ENCODE measurements at regions not wholly inside any gene's neighbourhood (a gene's known extent, or its start where the extent isn't known, plus 50 kb on each side); places are given as distances from the start of the nearest gene placed in this dataset.

- no peak for ATAC-seq
- POLR2A ChIA-PET, result no interaction called here
Observed at GRCh38 chr7:156067156-156067555, 254.9 kb upstream of the SHH start.

GRCh38 chr7:156065400-156065799 lies 253.1 kb upstream of the SHH start:
- H3K27ac Mint-ChIP-seq, result no peak overlapping the region
- H3K4me3 Mint-ChIP-seq, result no peak overlapping the region
- intact Hi-C loops (cut with DNase I, micrococcal nuclease), result no loop called here
- CTCF ChIA-PET, result no interaction called here
- no peaks in the 10 kb centered on the region for H3K36me3 Mint-ChIP-seq (ENCODE audit: low read depth)
- H3K27me3 Mint-ChIP-seq, result peaks cover 2% of the 10 kb centered on the region
- no peak for DNase-seq
- ATAC-seq, result no peak
- peaks cover 3% of the 10 kb centered on the region for H3K4me1 Mint-ChIP-seq
- POLR2A ChIA-PET, result interaction anchor here (0.6 kb wide), 1 partner anchor 7 kb away, joined by 4 read pairs; no protein-coding TSS in a partner anchor
- H3K9me3 Mint-ChIP-seq (ENCODE audit: low read depth), result peaks cover 6% of the 10 kb centered on the region

More at GRCh38 chr7:156067156-156067555, 254.9 kb upstream of the SHH start:
- H3K36me3 Mint-ChIP-seq (ENCODE audit: low read depth), result no peaks in the 10 kb centered on the region
- CTCF ChIA-PET, result no interaction called here
- intact Hi-C loops (cut with DNase I, micrococcal nuclease), result no loop called here
- H3K27me3 Mint-ChIP-seq, result peaks cover 2% of the 10 kb centered on the region
- H3K9me3 Mint-ChIP-seq (ENCODE audit: low read depth), result no peaks in the 10 kb centered on the region
- peaks cover 3% of the 10 kb centered on the region for H3K4me1 Mint-ChIP-seq
- no peak overlapping the region for H3K4me3 Mint-ChIP-seq
- DNase-seq, result no peak
- H3K27ac Mint-ChIP-seq, result no peak overlapping the region

- ChIA-PET CTCF (no interaction called here), POLR2A (interaction anchor here (0.6 kb wide), 1 partner anchor 8 kb away, joined by 4 read pairs; no protein-coding TSS in a partner anchor)
- Mint-ChIP-seq H3K4me3 (no peak overlapping the region), H3K27ac (no peak overlapping the region), H3K4me1 (peaks cover 3% of the 10 kb centered on the region), H3K9me3 (ENCODE audit: low read depth) (peaks cover 6% of the 10 kb centered on the region), H3K36me3 (ENCODE audit: low read depth) (no peaks in the 10 kb centered on the region), H3K27me3 (peaks cover 2% of the 10 kb centered on the region)
- ATAC-seq, result no peak
- intact Hi-C loops (cut with DNase I, micrococcal nuclease), result no loop called here
- DNase-seq, result no peak
Observed at GRCh38 chr7:156064971-156065386, 252.7 kb upstream of the SHH start.

- ATAC-seq (no peak), DNase-seq (no peak)
- Mint-ChIP-seq H3K27me3 (peaks cover 2% of the 10 kb centered on the region), H3K36me3 (ENCODE audit: low read depth) (no peaks in the 10 kb centered on the region), H3K9me3 (ENCODE audit: low read depth) (peaks cover 6% of the 10 kb centered on the region), H3K27ac (no peak overlapping the region), H3K4me1 (peaks cover 3% of the 10 kb centered on the region), H3K4me3 (no peak overlapping the region)
- intact Hi-C loops (cut with DNase I, micrococcal nuclease), result no loop called here
- ChIA-PET POLR2A (no interaction called here), CTCF (no interaction called here)
Observed at GRCh38 chr7:156063241-156063810, 251.1 kb upstream of the SHH start.

GRCh38 chr7:156062286-156062685 lies 250.0 kb upstream of the SHH start:
- Mint-ChIP-seq H3K4me1 (peaks cover 3% of the 10 kb centered on the region), H3K4me3 (no peak overlapping the region), H3K27me3 (peaks cover 2% of the 10 kb centered on the region), H3K9me3 (ENCODE audit: low read depth) (peaks cover 6% of the 10 kb centered on the region), H3K27ac (no peak overlapping the region), H3K36me3 (ENCODE audit: low read depth) (no peaks in the 10 kb centered on the region)
- CTCF ChIA-PET, result no interaction called here
- intact Hi-C loops (cut with DNase I, micrococcal nuclease), result no loop called here
- ATAC-seq, result no peak
- no peak for DNase-seq
- POLR2A ChIA-PET, result no interaction called here

GRCh38 chr7:156061689-156062255 lies 249.5 kb upstream of the SHH start:
- no peak overlapping the region for H3K27ac Mint-ChIP-seq
- H3K27me3 Mint-ChIP-seq, result peaks cover 1% of the 10 kb centered on the region
- intact Hi-C loops (cut with DNase I, micrococcal nuclease), result no loop called here
- no peaks in the 10 kb centered on the region for H3K36me3 Mint-ChIP-seq (ENCODE audit: low read depth)
- POLR2A ChIA-PET, result no interaction called here
- peaks cover 6% of the 10 kb centered on the region for H3K9me3 Mint-ChIP-seq (ENCODE audit: low read depth)
- ATAC-seq (no peak), DNase-seq (no peak)
- H3K4me3 Mint-ChIP-seq, result no peak overlapping the region
- H3K4me1 Mint-ChIP-seq, result peaks cover 3% of the 10 kb centered on the region
- CTCF ChIA-PET, result no interaction called here

GRCh38 chr7:156060925-156061324 lies 248.7 kb upstream of the SHH start:
- POLR2A ChIA-PET, result no interaction called here
- DNase-seq (no peak), ATAC-seq (no peak)
- intact Hi-C loops (cut with DNase I, micrococcal nuclease), result no loop called here
- Mint-ChIP-seq H3K4me1 (peaks cover 3% of the 10 kb centered on the region), H3K27me3 (no peaks in the 10 kb centered on the region), H3K27ac (no peak overlapping the region), H3K36me3 (ENCODE audit: low read depth) (no peaks in the 10 kb centered on the region), H3K9me3 (ENCODE audit: low read depth) (peaks cover 6% of the 10 kb centered on the region), H3K4me3 (no peak overlapping the region)
- CTCF ChIA-PET, result no interaction called here

- Mint-ChIP-seq H3K4me1 (no peaks in the 10 kb centered on the region), H3K4me3 (no peak overlapping the region), H3K27ac (no peak overlapping the region), H3K9me3 (ENCODE audit: low read depth) (peaks cover 6% of the 10 kb centered on the region), H3K36me3 (ENCODE audit: low read depth) (no peaks in the 10 kb centered on the region), H3K27me3 (no peaks in the 10 kb centered on the region)
- ChIA-PET CTCF (interaction anchor here (0.6 kb wide), 1 partner anchor 235 kb away, joined by 4 read pairs; no protein-coding TSS in a partner anchor), POLR2A (no interaction called here)
- ATAC-seq (no peak), DNase-seq (no peak)
- intact Hi-C loops (cut with DNase I, micrococcal nuclease), result no loop called here
Observed at GRCh38 chr7:156059369-156059768, 247.1 kb upstream of the SHH start.

- Mint-ChIP-seq H3K4me3 (no peak overlapping the region), H3K4me1 (no peaks in the 10 kb centered on the region), H3K36me3 (ENCODE audit: low read depth) (no peaks in the 10 kb centered on the region), H3K27ac (no peak overlapping the region), H3K9me3 (ENCODE audit: low read depth) (peaks cover 6% of the 10 kb centered on the region), H3K27me3 (no peaks in the 10 kb centered on the region)
- POLR2A ChIA-PET, result interaction anchor here (0.7 kb wide), 1 partner anchor 268 kb away, joined by 7 read pairs; no protein-coding TSS in a partner anchor
- ATAC-seq, result no peak
- CTCF ChIA-PET, result no interaction called here
- DNase-seq, result no peak
- intact Hi-C loops (cut with DNase I, micrococcal nuclease), result no loop called here
Observed at GRCh38 chr7:156058248-156058647, 246.0 kb upstream of the SHH start.

- intact Hi-C loops (cut with DNase I, micrococcal nuclease), result no loop called here
- Mint-ChIP-seq H3K4me3 (no peak overlapping the region), H3K27ac (no peak overlapping the region), H3K4me1 (no peaks in the 10 kb centered on the region), H3K36me3 (ENCODE audit: low read depth) (no peaks in the 10 kb centered on the region), H3K27me3 (no peaks in the 10 kb centered on the region), H3K9me3 (ENCODE audit: low read depth) (peaks cover 6% of the 10 kb centered on the region)
- ATAC-seq, result no peak
- ChIA-PET CTCF (no interaction called here), POLR2A (no interaction called here)
- no peak for DNase-seq
Observed at GRCh38 chr7:156056534-156056933, 244.3 kb upstream of the SHH start.

- no peaks in the 10 kb centered on the region for H3K9me3 Mint-ChIP-seq (ENCODE audit: low read depth)
- H3K4me1 Mint-ChIP-seq, result no peaks in the 10 kb centered on the region
- H3K36me3 Mint-ChIP-seq (ENCODE audit: low read depth), result no peaks in the 10 kb centered on the region
- DNase-seq (no peak), ATAC-seq (no peak)
- ChIA-PET CTCF (no interaction called here), POLR2A (no interaction called here)
- no peaks in the 10 kb centered on the region for H3K27me3 Mint-ChIP-seq
- H3K4me3 Mint-ChIP-seq, result no peak overlapping the region
- intact Hi-C loops (cut with DNase I, micrococcal nuclease), result no loop called here
- no peak overlapping the region for H3K27ac Mint-ChIP-seq
Observed at GRCh38 chr7:156055206-156055822, 243.1 kb upstream of the SHH start.

- H3K4me1 Mint-ChIP-seq, result no peaks in the 10 kb centered on the region
- DNase-seq (no peak), ATAC-seq (no peak)
- intact Hi-C loops (cut with DNase I, micrococcal nuclease), result no loop called here
- H3K27ac Mint-ChIP-seq, result no peak overlapping the region
- H3K36me3 Mint-ChIP-seq (ENCODE audit: low read depth), result no peaks in the 10 kb centered on the region
- POLR2A ChIA-PET, result no interaction called here
- no peaks in the 10 kb centered on the region for H3K27me3 Mint-ChIP-seq
- H3K4me3 Mint-ChIP-seq, result no peak overlapping the region
- H3K9me3 Mint-ChIP-seq (ENCODE audit: low read depth), result peaks cover 4% of the 10 kb centered on the region
- CTCF ChIA-PET, result no interaction called here
Observed at GRCh38 chr7:156051884-156052283, 239.6 kb upstream of the SHH start.

Data from activated CD4-positive, alpha-beta T cell treated with anti-CD3 and anti-CD28 coated beads for 36 hours (primary cell).